Pulmonary artery endothelial cell (primary cell): ENCODE measurements at regions not wholly inside any gene's neighbourhood (a gene's known extent, or its start where the extent isn't known, plus 50 kb on each side); places are given as distances from the start of the nearest gene placed in this dataset.
"Not testable (repeated sequence)": the region's sequence is repeated elsewhere in the genome, so short reads cannot be mapped to it uniquely, and the experiment has no call there.

Experiments used
- DNase-seq: peaks from one replicate; pipeline ENCODE4 v3.0.0-alpha.2; 2011; ENCODE audit warnings: low read depth, low spot score

DNA sequence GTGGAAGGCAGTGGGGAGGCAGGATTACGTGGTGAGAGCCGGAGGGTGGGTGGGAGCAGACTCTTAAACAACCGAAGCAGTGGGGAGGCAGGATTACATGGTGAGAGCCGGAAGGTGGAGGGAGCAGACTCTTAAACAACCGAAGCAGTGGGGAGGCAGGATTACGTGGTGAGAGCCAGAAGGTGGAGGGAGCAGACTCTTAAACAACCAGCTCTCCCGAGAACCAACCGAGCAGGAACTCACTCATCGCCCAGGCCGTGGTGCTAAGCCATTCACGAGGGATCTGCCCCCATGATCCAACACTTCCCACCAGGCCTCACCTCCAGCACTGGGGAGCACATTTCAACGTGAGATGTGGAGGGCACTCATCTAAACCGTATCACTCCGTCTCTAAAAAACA is 87.7 kb downstream of the RTP5 start:
- no peak for DNase-seq

DNA sequence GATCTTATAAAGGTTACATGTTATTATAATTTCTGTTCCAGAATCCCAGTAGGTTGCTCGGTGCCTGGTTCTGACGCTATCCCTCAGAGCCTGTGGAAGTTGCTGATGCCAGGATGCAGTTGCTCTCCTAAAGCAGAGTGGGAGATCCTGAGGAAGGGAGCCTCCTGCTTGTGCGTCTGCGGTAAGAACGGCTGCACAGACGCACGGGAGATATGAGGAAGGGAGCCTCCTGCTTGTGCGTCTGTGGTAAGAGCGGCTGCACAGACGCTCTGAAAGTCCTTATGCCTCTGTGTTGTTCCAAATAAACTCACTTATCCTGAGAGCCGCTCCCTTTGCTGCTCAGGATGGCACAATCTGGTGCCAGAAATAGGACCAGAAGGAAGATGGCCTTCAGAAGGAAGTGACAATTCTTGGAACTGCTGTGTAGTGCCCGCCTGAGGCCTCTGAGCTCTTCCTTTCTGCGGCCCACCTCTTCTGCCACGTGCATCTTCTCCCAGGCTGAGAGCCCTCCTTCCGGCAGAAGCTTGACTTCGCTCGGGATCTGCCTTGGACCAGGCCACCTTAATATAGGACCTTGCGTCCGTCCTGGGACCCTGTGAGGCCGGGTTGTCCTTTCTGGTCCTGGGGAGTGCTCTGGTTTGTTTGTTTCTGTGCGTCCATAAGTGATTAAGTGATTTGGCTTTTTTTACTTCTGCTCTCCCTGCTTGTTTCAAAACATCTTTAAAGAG is 89.5 kb downstream of the RTP5 start:
- no peak for DNase-seq

DNA sequence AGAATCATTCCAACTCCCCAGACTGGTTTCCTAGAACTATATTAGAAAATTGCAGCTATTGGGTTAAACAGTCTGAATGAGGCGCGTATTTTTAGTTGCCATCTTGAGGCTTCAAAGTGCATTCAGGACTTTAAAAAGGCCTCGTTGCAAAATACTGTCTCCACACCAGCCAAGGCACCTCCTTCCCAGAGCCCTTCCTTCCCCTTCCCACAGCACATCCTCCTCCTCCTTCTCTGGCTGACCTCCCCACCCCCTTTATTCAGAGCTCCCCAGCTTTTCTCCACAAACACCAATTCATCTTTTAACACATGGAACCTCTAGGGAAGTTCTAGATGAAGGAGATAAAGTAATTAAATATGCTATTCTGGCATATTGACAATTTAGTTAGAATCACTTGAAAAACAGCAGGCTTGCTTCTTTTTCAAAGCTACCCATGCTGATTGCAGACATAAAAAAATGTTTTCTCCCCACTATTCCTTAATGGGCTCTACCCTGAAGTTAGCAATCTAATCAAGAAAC is 90.3 kb downstream of the RTP5 start:
- DNase-seq = no peak

DNA sequence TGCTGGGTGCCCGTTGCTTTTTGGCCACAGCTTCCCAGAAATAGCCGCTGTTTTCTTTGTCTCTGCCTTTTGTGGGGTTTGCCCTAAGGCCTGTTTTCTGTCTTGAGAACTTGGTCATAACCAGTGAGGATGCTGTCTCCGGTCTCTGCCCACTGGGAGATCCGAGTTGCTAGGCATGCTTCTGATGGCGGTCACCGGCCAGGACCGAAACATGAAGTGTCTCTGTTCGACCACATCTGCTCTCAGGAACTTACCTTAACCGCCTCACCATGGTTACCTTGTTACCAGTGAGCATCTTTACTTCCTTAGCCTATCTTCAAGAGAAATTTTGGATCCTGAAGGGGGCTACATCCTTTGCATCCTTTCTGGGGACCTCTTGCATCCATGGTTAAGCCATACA is 91.9 kb downstream of the RTP5 start:
- DNase-seq = no peak

DNA sequence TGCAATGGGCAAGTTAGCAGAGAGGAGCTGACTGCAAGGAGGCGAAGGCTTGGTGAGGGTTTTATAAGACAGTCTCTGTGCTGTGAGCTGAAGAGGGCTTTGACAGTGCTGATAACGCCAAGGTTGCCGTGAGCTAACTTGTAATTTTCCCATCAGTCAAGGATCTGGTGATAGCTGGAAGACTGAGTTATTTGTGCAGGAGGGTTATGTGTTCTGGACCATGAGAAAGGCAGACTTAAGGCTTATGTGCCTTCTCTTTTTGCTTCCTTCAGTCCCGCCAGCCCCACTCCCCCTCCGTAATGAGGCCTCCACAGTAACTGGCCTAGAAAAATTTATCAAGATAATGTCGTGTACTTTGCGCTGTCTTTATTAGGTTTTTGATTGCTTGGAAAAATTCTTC is 94.6 kb downstream of the RTP5 start:
- no peak for DNase-seq

DNA sequence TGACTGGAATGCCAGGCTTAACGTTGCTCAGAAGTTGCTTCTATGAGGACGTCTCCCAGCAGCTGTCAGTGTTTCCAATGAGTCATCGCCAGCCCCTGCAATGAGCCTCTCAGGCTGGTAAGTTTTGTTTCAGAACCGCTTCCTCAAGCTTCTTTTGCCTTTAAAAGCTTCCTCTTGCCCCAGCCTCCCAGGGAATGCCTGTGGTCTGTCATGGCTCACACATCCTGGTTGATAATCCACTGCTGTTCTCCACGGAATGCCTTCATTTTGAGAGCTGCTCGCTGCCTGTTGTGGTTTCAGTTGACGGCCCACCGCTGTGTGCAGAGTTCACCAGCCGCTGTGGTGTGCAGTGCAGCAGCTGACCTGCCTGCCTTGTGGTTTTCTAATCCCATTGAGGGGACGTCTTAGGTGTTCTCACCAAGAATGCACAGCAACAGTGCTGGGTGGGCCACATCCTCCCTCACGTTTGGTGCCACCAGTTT is 96.4 kb downstream of the RTP5 start:
- DNase-seq = peak; percentile 36

DNA sequence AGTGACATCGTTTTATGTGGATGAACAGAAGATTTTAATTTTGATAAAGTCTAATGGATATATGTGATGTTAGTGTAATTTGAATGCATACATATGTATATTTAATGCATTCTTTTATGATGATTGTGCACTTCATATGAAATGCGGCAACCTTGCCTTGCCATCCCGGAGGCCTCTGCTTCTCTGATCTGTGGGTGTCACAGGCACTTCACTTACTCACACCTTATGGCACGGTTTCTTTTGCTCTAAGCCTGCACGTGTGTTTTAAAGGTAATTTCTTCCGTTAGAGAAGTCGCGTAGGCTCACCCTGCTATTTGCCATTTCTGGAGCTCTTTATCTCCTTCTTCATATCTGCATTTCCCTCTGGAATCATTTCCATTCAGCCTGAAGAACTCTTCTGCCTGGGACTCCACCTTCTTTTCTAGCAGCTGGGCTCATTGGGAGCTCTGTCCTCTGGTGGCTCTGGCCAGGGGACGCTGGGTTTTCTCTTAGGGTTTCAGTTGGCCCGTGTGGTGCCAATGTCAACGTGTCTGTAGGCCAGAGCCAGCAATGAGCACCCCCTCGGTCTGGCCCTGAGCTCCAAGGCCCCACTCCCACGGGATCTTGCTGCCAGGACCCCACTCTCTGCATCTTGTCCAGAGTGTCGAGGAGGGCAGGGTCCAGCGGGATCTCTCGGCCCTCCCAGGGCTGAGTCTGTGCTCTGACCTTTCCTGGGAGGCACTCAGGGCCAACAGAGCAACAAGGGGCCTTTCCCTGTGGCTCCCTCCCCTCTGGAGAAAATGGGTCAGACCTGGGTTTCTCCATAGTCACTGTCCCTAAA is 97.3 kb downstream of the RTP5 start:
- no peak for DNase-seq

DNA sequence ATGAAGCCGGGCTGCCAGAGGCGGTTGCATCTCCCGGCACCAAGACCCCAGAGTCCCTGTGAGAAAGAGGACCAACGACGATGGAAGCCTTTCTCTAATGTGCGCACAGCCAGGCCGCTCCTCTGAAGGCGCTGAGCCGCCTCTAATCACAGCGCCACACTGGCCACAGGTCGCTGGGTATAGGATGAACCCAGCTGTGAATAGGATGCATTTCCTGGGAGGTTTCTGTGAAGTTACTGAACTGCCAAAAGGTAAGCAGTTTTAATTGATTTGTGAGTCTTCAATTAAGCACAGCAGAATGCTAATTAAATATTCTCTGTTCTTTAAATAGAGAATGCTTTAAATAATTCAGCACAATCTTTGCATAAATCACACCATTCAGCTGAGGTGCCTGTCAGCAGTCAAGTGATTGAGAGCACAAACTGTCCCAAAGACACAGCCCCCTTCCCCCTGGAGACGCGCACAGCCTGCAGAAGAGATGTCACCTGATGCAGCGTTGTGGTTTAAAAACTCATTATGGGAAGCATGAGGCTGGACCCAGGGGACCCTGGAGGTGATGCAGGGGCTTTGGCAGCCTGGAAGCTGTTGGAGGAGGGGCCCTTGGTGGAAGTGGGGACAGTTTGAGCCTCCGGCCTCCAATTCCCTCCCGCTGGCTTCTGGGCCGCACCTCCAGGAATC is 98.1 kb downstream of the RTP5 start:
- no peak for DNase-seq

DNA sequence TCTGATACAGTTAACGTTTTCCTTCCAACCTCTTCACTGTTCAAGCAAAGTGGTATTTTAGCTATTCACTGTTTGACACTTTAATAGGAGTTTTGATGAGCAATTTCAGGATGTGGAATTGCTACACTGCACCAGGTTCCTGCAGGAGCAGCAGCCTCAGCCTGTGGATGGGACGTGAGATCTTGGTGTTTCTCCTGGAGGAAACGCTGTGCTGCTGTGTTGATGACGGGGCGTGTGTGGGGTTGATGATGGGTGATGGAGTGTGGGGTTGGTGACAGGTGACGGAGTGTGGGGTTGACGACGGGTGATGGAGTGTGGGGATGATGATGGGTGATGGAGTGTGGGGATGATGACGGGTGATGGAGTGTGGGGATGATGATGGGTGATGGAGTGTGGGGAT is 98.9 kb downstream of the RTP5 start:
- DNase-seq = no peak

DNA sequence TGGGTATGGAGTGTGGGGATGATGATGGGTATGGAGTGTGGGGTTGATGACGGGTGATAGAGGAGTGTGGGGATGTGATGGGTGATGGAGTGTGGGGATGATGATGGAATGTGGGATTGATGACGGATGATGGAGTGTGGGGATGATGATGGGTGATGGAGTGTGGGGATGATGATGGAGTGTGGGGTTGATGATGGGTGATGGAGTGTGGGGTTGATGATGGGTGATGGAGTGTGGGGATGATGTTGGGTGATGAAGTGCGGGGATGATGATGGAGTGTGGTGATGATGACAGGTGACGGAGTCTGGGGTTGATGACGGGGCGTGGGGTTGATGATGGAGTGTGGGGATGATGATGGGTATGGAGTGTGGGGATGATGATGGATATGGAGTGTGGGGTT is 99.7 kb downstream of the RTP5 start:
- not testable (repeated sequence) for DNase-seq

DNA sequence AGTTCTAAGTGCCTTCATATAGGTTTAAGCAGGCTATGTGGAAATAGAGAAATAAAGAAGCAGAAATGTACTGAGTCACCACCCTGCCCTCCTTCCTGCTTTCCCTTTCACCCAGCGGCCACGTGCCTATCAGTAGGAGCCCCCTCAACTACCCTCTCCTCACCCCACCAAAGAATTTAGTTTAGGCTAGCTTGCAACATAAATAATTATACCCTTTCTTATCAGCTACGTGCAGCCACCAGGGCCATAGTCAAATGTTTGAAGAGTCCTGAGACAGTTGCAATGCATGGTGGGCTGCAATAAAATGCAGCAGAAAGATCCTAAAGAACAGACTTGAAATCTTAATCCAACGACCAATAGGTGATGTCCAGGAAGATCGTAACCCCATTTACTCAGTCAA is 101.2 kb downstream of the RTP5 start:
- no peak for DNase-seq

DNA sequence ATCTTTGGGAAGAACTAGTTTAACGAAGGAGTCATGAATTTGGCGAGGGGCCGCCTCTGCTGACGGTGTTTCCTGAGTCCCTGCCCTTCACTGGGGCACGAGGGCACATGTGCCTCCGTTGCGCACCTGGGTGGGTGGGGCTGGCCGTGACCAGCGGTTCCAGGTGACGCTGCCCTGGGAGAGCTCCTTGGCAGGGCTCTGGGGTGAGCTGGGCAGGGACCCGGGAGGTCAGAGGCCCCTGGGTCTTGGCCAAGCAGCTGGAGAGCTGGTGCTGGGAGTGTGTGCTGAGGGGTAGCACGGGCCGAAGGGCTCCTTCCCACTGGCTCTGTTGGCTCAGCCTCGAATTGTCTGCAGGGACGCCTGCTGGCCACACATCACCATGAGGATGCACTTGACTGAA is 104.6 kb downstream of the RTP5 start:
- DNase-seq = no peak

DNA sequence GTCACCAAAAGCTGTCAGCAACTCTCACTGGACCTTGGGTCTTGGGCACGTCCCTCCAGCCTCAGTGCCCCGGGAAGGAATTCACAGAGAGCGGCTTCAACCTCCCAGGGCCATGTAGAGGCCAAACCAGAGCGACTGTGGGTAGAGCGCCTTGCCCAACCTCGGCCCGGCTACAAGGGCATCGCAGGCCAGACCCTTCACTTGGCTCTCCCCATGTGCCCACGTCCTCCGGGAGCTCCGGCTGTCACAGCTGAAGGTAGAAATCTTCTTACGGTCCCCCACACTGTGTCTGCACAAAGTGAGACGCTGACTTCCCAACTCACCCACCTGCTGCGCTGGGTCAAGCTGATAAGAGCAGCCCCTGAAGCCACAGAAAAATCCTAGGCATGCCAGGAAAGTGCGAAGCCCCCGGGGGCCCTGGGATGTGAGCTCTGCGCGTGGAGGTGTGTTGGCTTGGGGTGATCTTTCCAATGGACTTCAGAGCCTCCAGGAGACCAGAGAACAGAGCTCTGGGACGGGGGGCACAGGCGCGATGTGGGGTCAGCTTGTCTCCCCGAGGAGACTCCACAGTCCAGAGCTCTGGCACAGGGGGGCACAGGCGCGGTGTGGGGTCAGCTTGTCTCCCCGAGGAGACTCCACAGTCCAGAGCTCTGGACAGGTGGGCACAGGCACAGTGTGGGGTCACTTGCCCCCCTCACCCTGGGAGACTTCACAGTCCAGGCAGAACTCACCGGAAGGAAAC is 105.5 kb downstream of the RTP5 start:
- DNase-seq = no peak

DNA sequence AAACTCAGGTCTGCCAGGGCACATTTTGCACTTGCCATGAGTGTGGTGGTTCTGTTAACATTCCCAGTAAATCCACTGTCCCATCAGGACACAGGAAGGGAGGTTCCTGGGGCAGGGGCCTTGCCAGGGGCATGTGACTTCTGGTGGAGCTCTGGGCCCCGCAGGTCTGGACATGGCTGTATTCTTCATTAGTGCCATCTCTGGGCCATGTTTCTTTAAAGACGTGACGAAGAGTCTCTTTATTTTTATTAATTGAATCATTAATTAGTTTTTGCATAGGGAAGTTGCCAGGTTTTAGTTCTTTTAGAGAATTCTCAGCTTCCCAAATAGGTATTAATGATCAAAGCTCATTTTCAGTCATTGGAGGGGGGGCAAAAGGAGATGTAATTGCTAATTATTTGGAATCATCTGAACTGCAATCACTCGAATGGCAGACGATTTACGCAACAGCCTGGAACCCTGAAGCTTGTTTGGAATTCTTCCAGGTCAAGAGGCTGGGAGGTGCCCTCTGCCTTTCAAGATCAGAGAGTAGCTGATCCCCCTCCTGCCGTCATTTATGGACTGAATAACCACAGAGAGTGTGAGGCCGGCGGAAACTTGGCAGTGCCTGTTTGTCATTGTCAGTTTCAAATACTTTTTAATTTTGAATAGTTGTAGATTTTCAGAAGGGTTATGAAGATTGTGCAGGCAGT is 106.2 kb downstream of the RTP5 start:
- DNase-seq = no peak

DNA sequence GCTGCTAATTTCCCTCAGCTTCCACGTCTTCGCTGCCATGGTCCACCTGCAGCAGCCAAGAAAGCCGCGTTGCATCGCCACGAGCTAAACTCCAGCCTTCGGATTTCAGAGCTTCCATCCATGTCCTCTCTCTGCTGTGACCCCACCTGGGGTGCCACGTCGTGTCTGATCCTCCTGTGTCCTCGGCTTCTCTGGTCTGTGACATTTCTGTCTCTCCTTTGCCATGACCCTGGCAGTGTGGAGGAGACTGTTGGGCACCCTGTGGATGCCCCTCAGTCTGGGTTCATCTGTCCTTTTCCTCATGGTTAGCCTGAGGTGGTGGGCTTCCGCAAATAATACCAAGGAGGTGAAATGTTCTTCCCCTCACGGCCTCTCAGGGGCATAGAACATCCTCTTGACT is 106.8 kb downstream of the RTP5 start:
- no peak for DNase-seq

DNA sequence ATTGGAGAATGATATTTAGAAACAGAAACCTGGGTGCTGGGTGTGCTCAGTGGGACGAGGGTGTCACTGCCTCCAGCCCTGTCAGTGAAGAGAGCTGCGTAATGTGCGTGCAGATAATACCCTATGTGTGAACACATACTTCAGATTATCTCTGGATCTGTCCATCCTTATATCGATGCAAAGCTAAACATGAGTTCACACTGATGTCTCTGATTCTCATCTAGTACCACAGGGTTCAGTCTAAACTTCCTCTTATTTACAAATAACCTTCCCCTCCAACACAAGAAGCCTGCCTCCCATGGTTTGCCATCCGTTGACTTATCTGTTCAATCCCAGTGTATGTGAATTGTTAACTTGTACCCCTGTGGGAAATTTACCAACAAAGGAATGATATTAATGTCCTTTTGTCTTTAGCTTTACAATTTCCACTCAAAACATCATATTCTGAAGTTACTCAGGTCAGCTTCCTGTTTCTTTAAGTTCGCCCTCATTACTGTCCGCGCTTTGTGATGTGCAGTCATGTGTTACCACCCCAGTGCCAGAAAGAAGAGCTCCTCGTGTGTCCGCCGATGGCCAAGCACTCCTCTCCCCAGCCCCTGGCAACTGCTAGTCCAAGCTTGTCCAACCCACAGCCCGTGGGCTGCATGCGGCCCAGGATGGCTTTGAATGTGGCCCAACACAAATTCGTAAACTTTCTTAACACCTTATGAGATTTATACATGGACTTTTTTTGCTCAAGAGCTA is 108.2 kb downstream of the RTP5 start:
- DNase-seq = no peak

DNA sequence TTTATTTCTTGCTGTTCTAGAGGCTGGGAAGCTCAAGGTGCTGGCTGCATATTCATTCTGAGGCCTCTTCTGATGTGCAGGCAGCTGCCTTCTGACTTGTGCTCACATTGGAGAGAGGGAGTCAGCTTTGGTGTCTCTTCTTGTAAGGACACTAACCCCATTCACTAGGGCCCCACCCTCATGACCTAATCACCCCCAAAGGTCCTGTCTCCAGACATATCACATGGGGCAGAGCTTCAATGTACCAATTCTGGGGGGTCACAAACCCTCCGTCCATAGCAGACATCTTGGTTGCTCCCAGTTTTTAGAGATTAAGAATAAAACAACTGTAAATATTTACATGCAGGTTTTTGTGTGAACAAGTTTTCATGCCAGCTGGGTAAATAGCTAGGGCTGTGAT is 109.1 kb downstream of the RTP5 start:
- DNase-seq = no peak

DNA sequence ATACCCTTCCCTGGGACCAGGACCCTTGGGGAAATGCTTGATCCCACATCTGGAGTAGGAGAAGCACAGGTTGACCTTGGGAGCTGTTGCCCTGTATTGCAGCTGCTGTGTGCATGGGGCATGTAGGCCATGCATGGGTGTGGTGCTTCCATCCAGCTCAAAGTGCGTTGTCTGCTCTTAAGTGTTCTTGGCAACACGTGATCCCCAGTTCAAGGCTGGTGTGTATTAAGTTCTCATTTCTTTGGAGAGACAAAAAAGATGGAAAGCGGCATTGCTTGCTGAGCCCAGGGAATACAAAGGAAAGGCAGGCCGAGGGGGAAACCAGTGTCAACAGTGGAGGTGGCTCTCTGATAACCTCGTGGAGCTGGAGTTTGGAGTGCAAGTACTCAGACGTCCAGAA is 110.7 kb downstream of the RTP5 start:
- no peak for DNase-seq

DNA sequence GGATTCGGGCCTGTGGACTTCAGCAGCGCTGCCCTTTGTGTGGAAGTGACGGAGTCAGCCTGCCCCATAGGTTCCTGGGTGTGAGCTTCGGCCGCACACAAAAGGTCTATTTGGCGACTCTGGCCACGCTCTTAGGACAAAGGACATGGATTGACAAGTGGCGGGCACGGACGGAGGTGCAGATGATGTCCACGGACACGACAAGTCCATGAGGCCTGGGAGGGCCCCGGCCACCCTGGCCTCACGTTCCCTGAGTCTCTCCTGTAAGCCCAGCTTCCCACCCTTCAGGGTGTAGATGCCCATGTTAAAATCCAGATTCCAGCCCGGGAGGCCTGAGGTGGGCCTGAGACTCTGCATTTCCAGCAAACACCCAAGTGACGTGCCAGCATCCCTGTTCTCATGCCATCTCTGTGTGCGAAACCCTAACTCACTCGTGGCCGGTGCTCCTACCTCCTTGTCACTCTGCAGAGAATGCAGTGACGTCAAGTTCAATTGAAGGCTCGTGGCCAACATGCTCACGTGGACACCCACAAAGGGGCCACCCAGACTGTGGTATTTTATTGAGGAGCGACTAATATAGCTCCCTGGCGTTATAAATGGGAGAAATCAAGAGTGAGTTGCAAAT is 111.7 kb downstream of the RTP5 start:
- DNase-seq = no peak
